C4-2B (cell line): ENCODE measurements at regions not wholly inside any gene's neighbourhood (a gene's known extent, or its start where the extent isn't known, plus 50 kb on each side); places are given as distances from the start of the nearest gene placed in this dataset.
A peak's percentile ranks its signal among the peaks of the same experiment; 100 is the strongest.

Experiments used
- H3K27ac ChIP-seq: fragments of 450-650 bp; 2 replicates; pipeline ENCODE4 v1.5.1; 2017
- CTCF ChIP-seq: fragments of 450-650 bp; conservative IDR thresholded peaks from 2 replicates; pipeline ENCODE4 v1.5.1; 2017; ENCODE audit warnings: mild to moderate bottlenecking
- ZFX ChIP-seq: fragments of 450-650 bp; IDR thresholded peaks from 2 replicates; pipeline ENCODE4 v1.6.1; 2017

GRCh38 chr9:1404940-1405339 lies 354.8 kb downstream of the DMRT2 start:
- H3K27ac ChIP-seq = no peak overlapping the region
- TF ChIP-seq CTCF (no peak), ZFX (no peak)

DNA sequence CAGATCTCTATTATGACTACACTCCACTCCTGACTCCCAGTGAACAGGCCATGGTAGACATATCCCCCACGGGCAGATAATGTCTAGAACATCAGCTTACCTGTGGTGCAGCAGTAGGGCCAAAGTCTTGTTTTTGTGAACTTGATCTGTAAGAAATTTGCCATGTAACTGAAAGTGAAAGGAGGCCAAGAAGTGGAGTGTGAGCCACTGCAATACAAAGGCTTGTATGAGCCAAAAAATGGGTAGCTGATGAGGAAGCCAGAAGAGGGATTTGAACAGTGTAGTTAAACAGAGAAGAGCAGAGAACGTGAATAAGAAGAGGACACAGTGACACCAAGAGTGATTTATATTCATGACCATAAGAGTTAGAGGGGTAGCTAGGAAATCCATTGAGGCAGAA lies 361.7 kb downstream of the DMRT2 start:
- no peak overlapping the region for H3K27ac ChIP-seq
- no peak for TF ChIP-seq CTCF
- TF ChIP-seq ZFX = no peak

GRCh38 chr9:1414711-1415131 lies 364.6 kb downstream of the DMRT2 start:
- no peak for TF ChIP-seq CTCF
- H3K27ac ChIP-seq = no peak overlapping the region

DNA sequence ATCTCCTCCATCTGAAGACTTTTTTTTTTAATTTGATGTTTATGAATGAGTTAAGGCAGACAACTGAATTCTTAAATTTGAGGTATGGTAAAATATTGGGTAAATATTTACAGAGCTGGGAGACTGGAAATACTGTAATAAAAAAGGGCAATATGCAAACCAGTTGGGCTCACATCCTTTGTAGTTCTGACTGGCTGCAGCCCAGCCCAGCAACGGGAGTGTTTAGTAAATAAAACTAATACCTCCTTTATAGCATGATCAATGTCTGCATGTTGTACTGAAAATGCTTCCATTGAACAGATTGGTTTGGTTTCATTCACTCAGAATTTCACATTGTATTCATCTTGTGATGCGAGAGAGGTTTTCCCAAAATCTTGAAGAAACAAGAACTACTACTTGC lies 365.0 kb downstream of the DMRT2 start:
- no peak overlapping the region for H3K27ac ChIP-seq
- TF ChIP-seq CTCF (no peak), ZFX (no peak)

GRCh38 chr9:1416261-1416660 lies 366.1 kb downstream of the DMRT2 start:
- no peak overlapping the region for H3K27ac ChIP-seq
- TF ChIP-seq ZFX = no peak
- no peak for TF ChIP-seq CTCF

GRCh38 chr9:1421436-1421835 lies 371.3 kb downstream of the DMRT2 start:
- TF ChIP-seq CTCF (no peak), ZFX (no peak)

GRCh38 chr9:1427875-1428274 lies 377.7 kb downstream of the DMRT2 start:
- no peak overlapping the region for H3K27ac ChIP-seq
- TF ChIP-seq ZFX (no peak), CTCF (no peak)

More at GRCh38 chr9:1421436-1421835, 371.3 kb downstream of the DMRT2 start:
- no peak overlapping the region for H3K27ac ChIP-seq

DNA sequence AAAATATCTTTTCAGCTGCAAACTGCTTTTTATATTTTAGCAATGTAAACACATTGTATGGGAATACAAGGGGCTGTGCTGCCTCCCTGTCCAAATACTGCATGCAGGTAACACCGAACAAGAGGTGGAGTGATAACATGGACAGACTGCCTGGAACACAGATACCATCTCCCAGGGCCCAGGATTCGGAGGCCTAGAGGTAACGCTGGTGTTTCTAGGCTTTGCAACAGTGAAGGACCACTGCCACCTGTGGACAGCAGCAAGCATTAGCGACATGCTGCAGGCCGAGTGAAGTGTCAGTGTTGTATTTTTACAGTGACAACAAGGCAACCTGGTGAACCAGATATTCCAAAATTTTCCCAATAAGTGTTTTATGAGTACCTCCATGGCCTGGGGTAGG lies 379.1 kb downstream of the DMRT2 start:
- no peak for TF ChIP-seq ZFX
- TF ChIP-seq CTCF = peak; percentile 65

More for the DNA sequence above, 379.1 kb downstream of the DMRT2 start:
- H3K27ac ChIP-seq = no peak overlapping the region
